Umbilical cord (tissue), 1 donor: ENCODE measurements at regions not wholly inside any gene's neighbourhood (a gene's known extent, or its start where the extent isn't known, plus 50 kb on each side); places are given as distances from the start of the nearest gene placed in this dataset.

Experiments used
- DNase-seq: peaks from one replicate; pipeline ENCODE4 v3.0.0-alpha.2; 2015; ENCODE audit warnings: low spot score

GRCh38 chr7:85586091-85586490 is 399.2 kb upstream of the SEMA3D start:
- DNase-seq: no peak

DNA sequence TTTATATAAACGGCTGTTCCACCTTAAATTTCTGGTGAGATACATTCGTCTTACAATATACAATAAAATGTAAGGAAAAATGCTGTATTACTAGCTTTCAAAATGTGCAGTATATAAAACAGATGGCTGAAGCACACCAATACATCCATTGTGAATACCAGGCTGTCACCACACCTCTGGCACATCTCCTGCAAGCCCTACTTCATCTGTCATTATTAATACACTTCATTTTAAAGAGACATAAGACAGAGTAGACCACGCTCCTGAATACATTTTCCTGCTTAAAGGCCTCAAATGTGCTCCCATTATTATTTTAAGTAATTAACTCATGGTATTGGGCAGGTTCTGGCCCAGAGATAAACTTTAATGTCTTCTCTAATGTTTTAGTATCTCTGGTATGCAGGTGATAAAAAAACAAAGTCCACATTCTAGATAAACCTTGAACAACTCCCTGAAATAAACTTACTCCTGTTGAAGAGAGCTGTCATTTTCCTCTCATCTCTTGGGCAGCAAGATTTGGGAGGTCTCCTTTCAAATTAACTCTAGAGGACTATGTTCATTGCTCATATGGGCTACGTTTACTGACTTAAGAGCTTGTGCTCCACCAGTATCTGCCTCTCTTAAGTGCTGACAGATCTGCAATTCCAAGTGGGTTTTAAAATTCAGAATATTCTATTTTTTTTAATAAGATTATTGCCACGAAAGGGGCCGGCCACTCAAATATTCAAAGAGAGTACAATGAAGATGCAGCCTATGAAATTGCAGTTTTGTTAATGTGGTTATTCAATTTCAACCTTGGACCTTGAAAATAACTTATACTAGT is 396.5 kb upstream of the SEMA3D start:
- peak; percentile 56 for DNase-seq

DNA sequence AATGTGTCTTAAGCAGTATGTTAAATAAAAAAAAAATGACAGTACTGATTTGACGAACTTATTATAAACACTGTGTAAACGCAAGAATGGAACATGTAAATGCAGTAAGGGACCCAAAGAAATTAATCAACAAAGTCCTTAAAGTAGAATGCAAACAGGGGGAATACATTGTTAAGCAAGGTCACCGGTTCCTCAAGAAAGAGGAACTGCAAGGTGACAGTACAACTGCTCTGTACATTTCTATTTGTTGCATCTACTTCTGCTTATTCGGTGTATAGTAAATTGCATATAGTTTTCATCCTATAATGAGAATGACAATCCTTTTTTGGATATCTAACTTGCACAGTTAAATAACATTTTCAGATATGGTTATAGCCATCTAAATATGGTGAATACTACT is 387.0 kb upstream of the SEMA3D start:
- DNase-seq: no peak

DNA sequence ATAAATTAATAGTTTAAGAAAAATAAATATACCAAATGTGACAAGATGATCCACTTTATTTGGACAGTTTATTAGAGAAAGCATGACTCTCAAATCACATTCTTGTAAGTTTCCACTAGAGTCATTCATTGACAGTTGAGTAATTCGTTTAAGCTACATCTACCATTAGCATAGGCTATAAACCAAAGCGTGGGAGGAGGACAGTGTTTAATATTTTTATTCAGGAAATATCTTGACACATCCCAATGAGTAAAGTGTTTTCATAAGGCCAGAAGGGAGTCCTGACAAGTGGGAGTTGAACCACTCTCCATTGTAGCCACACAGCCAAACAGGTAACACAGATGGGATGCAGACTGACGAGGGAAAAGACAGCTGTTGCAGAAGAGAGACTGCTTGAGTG is 386.5 kb upstream of the SEMA3D start:
- no peak for DNase-seq

DNA sequence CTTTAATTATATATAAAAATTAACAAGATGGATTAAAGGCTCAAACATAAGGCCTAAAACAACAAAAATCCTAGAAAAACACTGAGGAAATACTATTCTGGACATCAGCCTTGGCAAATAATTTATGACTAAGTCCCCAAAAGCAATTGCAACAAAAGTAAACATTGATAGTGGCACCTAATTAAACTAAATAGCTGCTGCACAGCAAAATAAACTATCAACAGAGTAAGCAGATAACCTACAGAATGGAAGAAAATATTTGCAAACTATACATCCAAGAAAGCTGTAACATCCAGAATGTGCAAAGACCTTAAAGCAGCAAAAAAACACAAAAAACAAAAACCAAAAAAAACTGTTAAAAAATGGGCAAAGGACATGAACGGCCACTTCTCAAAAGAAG is 384.0 kb upstream of the SEMA3D start:
- DNase-seq: no peak

DNA sequence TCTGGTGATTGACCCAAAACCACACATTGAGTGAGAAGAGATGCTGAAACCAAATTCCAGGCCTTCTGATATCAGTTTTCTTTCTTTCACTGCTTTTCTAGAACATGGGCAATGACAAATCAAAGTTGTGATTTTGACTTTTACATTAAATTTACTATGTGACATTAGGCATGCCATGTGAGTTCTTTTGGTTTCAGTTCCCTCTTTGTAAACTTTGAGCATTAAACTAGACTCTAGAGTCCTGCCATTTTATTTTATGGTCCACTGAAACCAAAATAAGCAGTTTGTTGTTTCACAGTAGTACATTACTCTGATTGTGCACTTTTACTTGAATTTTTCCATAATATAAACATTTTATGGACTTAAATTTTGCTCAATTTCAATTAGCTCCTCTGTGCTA is 381.1 kb upstream of the SEMA3D start:
- DNase-seq: no peak

DNA sequence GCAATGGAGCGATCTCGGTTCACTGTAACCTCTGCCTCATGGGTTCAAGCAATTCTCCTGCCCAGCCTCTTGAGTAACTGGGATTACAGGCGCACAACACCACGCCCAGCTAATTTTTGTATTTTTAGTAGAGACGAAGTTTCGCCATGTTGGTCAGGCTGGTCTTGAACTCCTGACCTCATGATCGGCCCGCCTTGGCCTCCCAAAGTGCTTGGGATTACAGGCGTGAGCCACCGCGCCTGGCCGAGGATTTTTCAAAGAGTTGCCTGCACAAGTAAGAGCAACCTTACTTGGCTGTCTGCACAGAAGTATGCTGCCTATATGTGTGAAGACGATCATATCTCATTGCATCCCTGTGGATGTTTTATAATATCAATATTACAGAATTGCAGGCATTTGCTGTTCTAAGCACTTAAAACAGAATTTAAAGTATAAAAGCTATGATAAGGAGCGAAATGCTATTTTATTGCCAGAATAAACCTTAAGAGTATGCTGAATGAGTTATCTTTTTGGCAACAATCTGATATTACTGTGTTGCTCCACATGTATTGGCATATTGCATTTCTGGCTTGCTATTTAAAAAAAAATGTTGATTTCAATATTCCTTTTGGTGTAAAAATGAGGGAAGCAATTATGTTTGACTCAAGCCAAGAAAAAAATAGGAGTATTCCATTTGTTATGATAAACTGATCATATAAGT is 379.4 kb upstream of the SEMA3D start:
- DNase-seq: no peak

GRCh38 chr7:85565276-85565675 is 378.4 kb upstream of the SEMA3D start:
- DNase-seq: peak; percentile 35

GRCh38 chr7:85564861-85565260 is 378.0 kb upstream of the SEMA3D start:
- no peak for DNase-seq

DNA sequence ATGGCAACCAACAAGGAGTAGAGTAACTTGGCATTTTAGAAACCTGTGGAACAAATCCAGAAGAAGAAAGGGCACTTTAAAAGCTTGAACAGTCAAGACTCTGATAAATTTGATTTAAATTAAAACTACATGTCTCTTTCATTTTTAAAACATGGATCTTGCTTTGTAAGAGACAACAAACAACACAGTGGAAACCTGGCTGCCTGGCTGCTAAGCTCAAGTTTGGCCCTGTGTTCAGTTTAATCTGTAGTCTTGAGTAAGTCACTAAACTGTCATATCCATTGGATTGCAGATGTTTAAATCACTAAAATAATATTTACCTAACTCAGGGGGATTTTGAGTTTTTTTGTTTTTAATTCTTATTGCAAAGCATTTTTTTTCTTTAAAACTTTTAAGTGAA is 374.9 kb upstream of the SEMA3D start:
- no peak for DNase-seq

- DNase-seq: peak; percentile 75
These were observed 367.7 kb upstream of the SEMA3D start for GRCh38 chr7:85554236-85555178.

DNA sequence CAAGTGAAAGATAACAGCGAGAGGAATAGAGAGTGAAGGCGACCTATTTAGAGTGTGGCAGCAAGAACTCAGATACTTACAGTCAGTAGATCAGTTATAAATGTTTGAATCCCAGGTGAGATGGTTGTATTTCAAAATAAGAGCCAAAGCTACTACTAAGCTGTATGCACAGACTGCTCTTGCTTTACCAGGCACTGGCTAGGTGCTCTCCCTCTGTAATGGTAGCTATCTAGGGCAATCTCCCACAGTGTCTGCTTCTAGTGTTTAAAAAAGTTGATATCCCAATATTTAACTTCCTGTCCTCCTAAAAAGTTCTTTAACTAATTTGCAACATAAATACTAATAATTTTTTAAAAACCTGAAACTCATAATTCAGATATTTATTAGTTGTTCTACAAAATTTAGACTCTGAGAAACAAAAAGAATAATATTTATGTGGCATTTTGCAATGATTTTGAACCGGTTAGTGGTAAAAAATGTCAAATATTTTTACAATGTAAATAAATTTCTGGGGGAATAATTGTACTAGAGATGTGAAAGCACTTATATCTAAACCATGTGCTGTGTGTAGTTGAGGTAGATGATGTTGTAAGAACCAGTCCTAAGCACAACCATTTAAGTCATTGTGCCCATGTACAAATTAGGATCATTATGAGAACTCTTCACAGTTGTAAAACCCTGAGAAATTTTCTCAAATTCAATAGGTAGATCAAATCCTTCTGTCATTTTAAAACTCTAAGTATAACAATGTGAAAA is 349.3 kb upstream of the SEMA3D start:
- no peak for DNase-seq

DNA sequence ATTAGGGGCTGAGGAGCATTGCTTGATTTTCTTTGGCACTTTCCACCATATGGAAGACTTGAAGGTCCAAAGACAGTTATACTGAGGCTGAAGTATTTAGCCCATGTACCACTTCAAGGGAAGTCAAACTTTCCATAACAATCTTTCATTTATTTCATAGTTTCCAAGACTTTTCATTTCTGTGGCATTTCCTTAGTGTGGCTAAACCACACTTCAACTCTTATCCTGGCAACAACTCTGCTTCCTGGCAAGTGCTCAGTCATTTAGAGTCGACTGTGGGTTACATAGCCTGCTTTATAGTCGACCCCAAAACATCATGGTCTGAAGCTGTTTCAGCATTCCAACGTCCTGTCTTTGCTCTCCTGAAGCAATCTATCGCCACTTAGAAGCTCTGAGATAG is 343.0 kb upstream of the SEMA3D start:
- DNase-seq: no peak

DNA sequence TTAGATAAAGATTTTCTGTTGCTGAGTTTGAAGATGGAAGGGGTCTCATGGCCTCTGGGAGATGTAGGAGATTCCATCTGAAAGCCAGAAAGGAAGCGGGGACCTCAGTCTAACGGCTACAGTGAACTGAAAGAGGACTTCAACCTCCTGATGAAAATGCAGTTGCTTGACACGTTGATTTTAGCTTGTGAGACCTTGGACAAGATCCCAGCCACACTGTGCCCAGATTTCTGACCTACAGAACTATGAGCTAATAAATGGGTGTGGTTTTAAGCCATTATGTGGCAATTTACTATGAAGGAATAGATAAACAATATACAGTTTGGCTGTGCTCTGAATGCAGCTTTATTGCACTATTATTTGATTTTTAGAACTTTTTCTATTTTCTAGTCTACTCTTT is 342.3 kb upstream of the SEMA3D start:
- DNase-seq: peak; percentile 10

DNA sequence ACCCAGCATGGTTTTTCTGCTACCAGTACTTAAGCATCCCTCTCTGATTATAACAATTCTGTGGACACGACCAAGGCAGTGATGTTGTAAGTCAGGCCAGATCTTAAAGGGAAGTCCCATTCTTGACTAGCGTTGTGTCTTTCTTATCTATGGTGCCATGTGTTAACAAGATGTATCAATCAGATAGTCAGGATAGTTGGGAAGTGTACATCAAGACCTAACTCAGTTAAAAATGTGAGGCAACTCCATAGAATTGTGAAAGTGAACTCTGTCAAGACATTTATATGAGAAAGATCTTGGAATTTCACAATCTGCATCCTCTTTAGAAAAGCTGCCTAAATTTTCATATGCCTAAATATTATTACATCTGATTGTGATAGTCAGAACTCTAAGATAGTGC is 341.7 kb upstream of the SEMA3D start:
- DNase-seq: no peak

DNA sequence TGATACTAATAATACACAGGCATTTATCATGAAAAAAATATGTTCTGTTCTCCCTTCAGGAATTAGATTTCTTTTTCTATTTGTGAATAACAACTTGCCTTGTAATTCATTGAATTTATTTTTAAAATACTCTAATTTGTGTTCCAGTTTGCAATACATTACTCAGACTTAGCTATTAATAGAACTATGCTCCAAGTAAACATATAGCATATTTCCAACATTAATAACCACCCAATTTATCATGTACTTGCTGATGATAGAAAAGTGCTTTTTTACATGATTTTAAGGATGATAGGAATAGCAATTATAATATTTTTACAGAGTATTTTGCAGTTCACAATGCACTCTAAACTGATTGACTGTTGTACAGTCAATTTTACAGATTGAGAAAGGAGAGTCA is 338.8 kb upstream of the SEMA3D start:
- DNase-seq: no peak

DNA sequence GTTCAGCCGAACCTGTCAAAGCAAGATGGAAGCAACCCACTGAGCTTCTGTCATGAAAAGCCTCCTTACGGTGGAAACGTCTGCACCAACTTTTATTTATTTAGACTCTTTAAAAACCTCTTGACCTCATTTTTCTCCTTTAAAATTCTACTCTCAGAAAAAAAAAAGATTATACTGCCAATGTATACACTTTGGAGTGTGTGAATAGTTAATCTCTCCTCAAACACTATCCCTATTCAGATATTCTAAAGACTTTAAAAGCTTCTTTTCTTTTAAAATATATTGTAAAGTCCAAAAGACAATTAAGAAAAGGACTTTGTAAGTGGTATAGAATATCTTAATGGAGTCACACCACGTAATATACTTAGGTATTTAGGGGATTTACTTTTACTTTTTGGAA is 335.2 kb upstream of the SEMA3D start:
- DNase-seq: no peak

DNA sequence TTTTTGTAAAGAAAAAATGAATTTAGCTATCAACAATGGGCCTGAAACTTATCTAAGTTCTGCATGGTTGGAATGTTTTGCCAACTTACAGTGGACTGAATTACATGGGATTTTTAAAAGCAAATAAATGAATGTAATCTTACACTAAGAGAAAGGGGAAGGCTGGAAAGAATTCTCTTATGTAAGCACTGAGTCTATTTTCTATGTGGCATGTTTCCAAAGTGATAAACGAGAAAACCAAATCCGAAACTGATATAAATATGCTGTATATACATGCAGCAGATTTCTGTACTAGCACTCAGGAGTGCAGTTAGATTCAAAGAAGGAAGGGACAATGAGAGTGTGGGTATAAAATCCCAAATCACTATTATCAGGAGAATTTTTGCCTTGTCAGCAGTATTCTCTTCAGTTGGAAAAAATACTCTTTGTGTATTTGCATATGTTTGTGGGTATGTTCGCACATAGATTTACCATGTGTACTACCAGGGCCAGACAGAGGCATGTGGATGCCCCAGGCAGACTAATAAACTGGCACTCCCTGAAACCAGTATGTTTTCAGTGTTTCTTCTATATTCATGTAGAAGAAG is 334.3 kb upstream of the SEMA3D start:
- DNase-seq: peak; percentile 62

GRCh38 chr7:85520175-85520574 is 333.3 kb upstream of the SEMA3D start:
- peak; percentile 26 for DNase-seq

DNA sequence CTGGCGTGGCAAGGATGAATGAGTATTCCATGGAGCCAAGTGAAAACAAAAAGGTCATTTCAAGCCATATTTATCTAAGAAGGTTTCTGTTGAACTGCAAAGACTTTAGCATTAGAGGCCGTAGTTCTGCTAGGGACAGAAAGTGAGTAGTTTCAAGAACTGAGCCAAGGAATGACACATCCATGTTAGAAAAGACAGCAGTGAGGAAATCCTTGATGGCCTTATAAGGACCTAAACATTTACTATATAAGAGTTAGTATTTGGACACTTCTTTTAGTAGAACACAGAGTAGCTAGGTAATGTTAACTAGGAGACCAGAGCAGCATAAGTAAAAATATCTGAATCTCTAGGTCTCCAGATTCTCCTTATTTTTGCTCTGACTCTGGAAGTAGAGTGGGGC is 329.8 kb upstream of the SEMA3D start:
- no peak for DNase-seq

DNA sequence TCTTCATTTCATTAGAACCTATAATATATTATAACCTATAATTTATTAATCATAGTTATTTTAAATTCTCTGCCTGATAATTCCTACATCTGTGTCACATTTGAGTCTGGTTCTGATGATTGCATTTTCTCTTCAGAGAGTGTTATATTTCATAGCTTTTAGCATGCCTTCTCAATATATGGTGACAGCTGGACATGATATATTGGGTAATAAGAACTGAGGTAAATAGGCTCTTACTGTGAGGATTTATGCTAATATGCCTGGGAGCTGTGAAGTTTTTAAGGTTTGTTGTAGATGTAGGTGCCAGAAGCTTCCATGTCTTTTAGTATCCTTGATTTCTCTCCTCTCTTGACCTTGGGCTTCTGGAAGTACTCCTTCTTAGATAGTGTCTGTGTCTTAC is 325.9 kb upstream of the SEMA3D start:
- no peak for DNase-seq
